ENCODE measurements at regions not wholly inside any gene's neighbourhood (a gene's known extent, or its start where the extent isn't known, plus 50 kb on each side); places are given as distances from the start of the nearest gene placed in this dataset.

GRCh38 chr4:176872461-176872860 lies 79.7 kb upstream of the VEGFC start:
- 69 to 73% (median 71%) methylated on average over 3 of the region's 3 CpGs for whole genome bisulfite sequencing, 3 donors
- no peak for FAIRE-seq

DNA sequence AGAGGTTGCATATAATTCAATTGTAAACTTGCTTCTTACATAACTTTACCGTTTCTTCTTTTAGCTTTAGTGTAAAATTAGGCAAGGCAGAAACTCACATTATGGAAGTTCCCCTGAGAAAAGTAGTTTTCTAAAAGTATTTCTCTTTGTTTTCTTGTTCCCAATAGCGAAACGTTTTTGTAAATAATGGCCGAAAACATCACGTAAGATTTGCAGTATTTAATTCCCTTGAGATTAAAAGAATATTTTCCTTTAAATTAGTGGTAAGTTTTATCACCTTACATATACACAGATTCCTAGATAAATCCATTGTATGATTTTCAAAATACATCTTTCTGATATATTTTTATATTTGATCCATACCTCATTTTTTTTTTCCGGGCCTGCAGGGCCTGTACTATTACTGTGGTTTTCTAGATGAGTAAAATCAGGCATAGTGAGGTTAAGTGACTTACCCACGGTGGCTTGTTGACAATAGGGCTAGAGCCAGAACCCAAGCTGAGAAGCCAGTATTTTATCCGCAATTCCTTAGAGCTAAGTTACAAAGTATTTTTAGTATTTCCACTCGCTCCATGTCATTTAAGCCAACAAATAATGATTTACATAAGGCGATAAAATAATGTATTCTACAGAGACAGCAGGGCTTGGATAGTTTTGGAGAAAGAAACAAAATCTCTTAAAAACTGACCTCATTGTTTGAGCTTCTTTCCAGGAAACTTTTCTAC lies 82.2 kb upstream of the VEGFC start:
- DNase-seq, result no peak
- no peaks in the 10 kb centered on the region for H3K36me3 ChIP-seq (ENCODE audit: control insufficient read depth in 3 of 3, insufficient read depth in 2 of 3, low read depth in 1 of 3, low read length in 3 of 3)
- H3K27ac ChIP-seq (ENCODE audit: low read depth in 1 of 3, low read length in 2 of 3), result no peak overlapping the region
- FAIRE-seq, result no peak
- H3K4me1 ChIP-seq (ENCODE audit: control insufficient read depth in 3 of 3, insufficient read depth in 2 of 3, low read depth in 1 of 3, low read length in 2 of 3), result no peaks in the 10 kb centered on the region
- H3K9me3 ChIP-seq (ENCODE audit: control insufficient read depth in 2 of 2, insufficient read depth in 1 of 2, low read depth in 1 of 2, low read length in 1 of 2), result no peaks in the 10 kb centered on the region
- H3K27me3 ChIP-seq (ENCODE audit: control insufficient read depth in 3 of 3, insufficient read depth in 3 of 3, low read length in 3 of 3), result no peaks in the 10 kb centered on the region
- no peak overlapping the region for H3K4me3 ChIP-seq (ENCODE audit: low read depth in 1 of 3, low read length in 3 of 3)
- WGBS, 3 donors, result 76 to 85% (median 84%) methylated on average over 10 of the region's 10 CpGs

More at GRCh38 chr4:176872461-176872860, 79.7 kb upstream of the VEGFC start:
- Histone ChIP-seq H3K4me1 (ENCODE audit: control insufficient read depth in 3 of 3, insufficient read depth in 2 of 3, low read depth in 1 of 3, low read length in 2 of 3) (no peaks in the 10 kb centered on the region), H3K27ac (ENCODE audit: low read depth in 1 of 3, low read length in 2 of 3) (no peak overlapping the region), H3K27me3 (ENCODE audit: control insufficient read depth in 3 of 3, insufficient read depth in 3 of 3, low read length in 3 of 3) (no peaks in the 10 kb centered on the region), H3K4me3 (ENCODE audit: low read depth in 1 of 3, low read length in 3 of 3) (no peak overlapping the region), H3K36me3 (ENCODE audit: control insufficient read depth in 3 of 3, insufficient read depth in 2 of 3, low read depth in 1 of 3, low read length in 3 of 3) (no peaks in the 10 kb centered on the region), H3K9me3 (ENCODE audit: control insufficient read depth in 2 of 2, insufficient read depth in 1 of 2, low read depth in 1 of 2, low read length in 1 of 2) (no peaks in the 10 kb centered on the region)
- DNase-seq, result no peak

GRCh38 chr4:176875446-176875930 lies 82.8 kb upstream of the VEGFC start:
- no peaks in the 10 kb centered on the region for H3K4me1 ChIP-seq (ENCODE audit: control insufficient read depth in 3 of 3, insufficient read depth in 2 of 3, low read depth in 1 of 3, low read length in 2 of 3)
- FAIRE-seq (no peak), DNase-seq (no peak)
- H3K9me3 ChIP-seq (ENCODE audit: control insufficient read depth in 2 of 2, insufficient read depth in 1 of 2, low read depth in 1 of 2, low read length in 1 of 2), result no peaks in the 10 kb centered on the region
- WGBS, 3 donors, result 28 to 79% (median 50%) methylated on average over 2 of the region's 2 CpGs
- no peaks in the 10 kb centered on the region for H3K36me3 ChIP-seq (ENCODE audit: control insufficient read depth in 3 of 3, insufficient read depth in 2 of 3, low read depth in 1 of 3, low read length in 3 of 3)
- no peak overlapping the region for H3K27ac ChIP-seq (ENCODE audit: low read depth in 1 of 3, low read length in 2 of 3)
- H3K4me3 ChIP-seq (ENCODE audit: low read depth in 1 of 3, low read length in 3 of 3), result no peak overlapping the region
- H3K27me3 ChIP-seq (ENCODE audit: control insufficient read depth in 3 of 3, insufficient read depth in 3 of 3, low read length in 3 of 3), result no peaks in the 10 kb centered on the region

DNA sequence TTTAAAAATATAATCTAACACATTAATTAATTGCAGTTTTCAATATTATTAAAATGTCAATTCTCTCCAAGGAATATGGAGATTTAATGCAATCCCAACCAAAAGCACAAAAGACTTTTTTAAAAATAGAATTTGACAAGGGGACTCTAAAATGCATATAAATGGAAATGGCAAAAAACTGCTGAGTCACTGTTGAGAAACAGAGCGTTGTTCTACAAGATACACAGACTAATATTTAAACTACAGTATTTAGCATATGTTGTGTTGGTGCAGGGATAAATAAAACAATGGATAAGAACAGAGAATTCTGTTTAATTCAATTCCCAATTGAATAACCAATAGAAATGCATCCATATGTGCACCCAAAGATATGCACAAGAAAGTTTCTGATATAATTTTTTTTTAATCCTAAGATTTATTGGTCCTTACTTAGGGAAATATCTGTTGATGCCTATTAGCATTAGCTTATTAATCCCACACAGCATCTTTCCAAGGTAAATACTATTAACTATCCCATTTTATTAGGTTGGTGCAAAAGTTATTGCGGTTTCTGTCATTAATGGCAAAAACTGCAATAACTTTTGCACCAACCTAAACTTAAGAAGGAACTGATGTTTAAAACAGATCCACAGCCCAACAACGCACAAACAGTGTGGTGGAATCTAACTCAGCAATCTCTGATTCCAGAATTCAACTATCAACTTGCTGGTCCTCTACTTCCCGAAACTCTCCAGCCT lies 86.8 kb upstream of the VEGFC start:
- Histone ChIP-seq H3K9me3 (ENCODE audit: control insufficient read depth in 2 of 2, insufficient read depth in 1 of 2, low read depth in 1 of 2, low read length in 1 of 2) (no peaks in the 10 kb centered on the region), H3K27ac (ENCODE audit: low read depth in 1 of 3, low read length in 2 of 3) (no peak overlapping the region), H3K36me3 (ENCODE audit: control insufficient read depth in 3 of 3, insufficient read depth in 2 of 3, low read depth in 1 of 3, low read length in 3 of 3) (no peaks in the 10 kb centered on the region), H3K4me1 (ENCODE audit: control insufficient read depth in 3 of 3, insufficient read depth in 2 of 3, low read depth in 1 of 3, low read length in 2 of 3) (no peaks in the 10 kb centered on the region), H3K27me3 (ENCODE audit: control insufficient read depth in 3 of 3, insufficient read depth in 3 of 3, low read length in 3 of 3) (no peaks in the 10 kb centered on the region), H3K4me3 (ENCODE audit: low read depth in 1 of 3, low read length in 3 of 3) (no peak overlapping the region)
- DNase-seq, result no peak
- 65 to 77% (median 67%) methylated on average over 4 of the region's 4 CpGs for WGBS, 3 donors
- FAIRE-seq, result no peak

GRCh38 chr4:176882206-176882605 lies 89.5 kb upstream of the VEGFC start:
- H3K4me3 ChIP-seq (ENCODE audit: low read depth in 1 of 3, low read length in 3 of 3), result no peak overlapping the region
- no peak overlapping the region for H3K27ac ChIP-seq (ENCODE audit: low read depth in 1 of 3, low read length in 2 of 3)
- WGBS, 3 donors, result 73 to 86% (median 80%) methylated on average over 2 of the region's 2 CpGs
- no peaks in the 10 kb centered on the region for H3K4me1 ChIP-seq (ENCODE audit: control insufficient read depth in 3 of 3, insufficient read depth in 2 of 3, low read depth in 1 of 3, low read length in 2 of 3)
- DNase-seq, result no peak
- H3K27me3 ChIP-seq (ENCODE audit: control insufficient read depth in 3 of 3, insufficient read depth in 3 of 3, low read length in 3 of 3), result no peaks in the 10 kb centered on the region
- FAIRE-seq, result no peak
- H3K36me3 ChIP-seq (ENCODE audit: control insufficient read depth in 3 of 3, insufficient read depth in 2 of 3, low read depth in 1 of 3, low read length in 3 of 3), result no peaks in the 10 kb centered on the region
- H3K9me3 ChIP-seq (ENCODE audit: control insufficient read depth in 2 of 2, insufficient read depth in 1 of 2, low read depth in 1 of 2, low read length in 1 of 2), result no peaks in the 10 kb centered on the region

DNA sequence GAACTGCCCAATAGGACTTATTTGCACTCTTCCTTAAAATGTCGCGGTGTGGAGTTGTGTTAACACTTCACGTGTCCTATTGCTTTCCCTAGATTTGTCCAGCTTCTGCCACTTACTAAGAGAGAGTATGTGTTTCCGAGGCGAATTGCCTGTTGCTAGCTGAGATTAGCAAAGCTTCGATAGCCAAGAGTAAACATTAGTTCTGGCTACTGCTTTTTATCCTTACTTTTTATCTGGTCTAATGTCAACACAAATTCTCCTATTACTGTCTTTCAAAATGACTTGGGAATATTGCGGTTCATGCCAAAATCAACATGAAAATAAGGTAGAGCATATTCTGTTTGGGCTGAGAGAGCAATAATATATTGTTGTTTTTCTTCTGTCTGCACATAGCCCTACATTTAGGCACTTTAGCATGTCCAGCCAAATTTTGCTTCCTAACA lies 90.4 kb upstream of the VEGFC start:
- FAIRE-seq (no peak), DNase-seq (no peak)
- H3K4me1 ChIP-seq (ENCODE audit: control insufficient read depth in 3 of 3, insufficient read depth in 2 of 3, low read depth in 1 of 3, low read length in 2 of 3), result no peaks in the 10 kb centered on the region
- H3K27me3 ChIP-seq (ENCODE audit: control insufficient read depth in 3 of 3, insufficient read depth in 3 of 3, low read length in 3 of 3), result no peaks in the 10 kb centered on the region
- H3K4me3 ChIP-seq (ENCODE audit: low read depth in 1 of 3, low read length in 3 of 3), result no peak overlapping the region
- H3K9me3 ChIP-seq (ENCODE audit: control insufficient read depth in 2 of 2, insufficient read depth in 1 of 2, low read depth in 1 of 2, low read length in 1 of 2), result no peaks in the 10 kb centered on the region
- H3K36me3 ChIP-seq (ENCODE audit: control insufficient read depth in 3 of 3, insufficient read depth in 2 of 3, low read depth in 1 of 3, low read length in 3 of 3), result no peaks in the 10 kb centered on the region
- no peak overlapping the region for H3K27ac ChIP-seq (ENCODE audit: low read depth in 1 of 3, low read length in 2 of 3)
- 24 to 59% (median 58%) methylated on average over 7 of the region's 7 CpGs for WGBS, 3 donors

DNA sequence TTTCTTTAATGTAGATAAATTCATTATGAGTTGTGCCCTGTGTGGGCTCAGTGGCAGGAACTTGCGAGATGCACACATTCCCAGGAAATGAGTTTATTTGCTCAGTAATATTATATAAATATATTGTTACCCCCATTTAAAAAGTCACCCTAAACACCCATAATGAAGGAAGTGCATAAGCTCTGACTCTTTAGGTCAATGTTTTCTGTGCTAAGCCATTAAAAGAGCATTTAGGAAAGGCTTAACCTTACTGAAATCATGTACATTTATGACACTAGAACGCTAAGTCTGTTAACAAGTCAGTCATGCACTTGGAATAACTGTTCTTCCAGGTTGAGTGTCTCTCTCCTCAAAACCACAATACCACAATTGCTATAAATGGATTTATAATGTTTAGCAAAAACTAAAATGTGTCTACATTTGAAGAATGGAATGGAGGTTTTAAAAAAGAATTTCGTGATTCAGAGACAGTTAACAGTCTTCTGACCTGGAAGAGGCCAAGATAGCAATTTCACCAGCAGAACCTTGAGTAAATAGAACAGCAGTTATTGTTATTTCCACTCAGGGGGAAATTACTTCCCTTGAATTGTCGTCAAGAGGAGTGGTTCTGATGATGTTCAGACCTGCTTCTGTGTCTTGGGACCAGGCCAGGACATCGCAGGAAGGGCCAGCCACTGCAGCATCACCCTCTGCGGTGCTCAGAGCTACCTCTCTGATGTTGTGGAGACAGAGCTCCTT lies 91.1 kb upstream of the VEGFC start:
- 49 to 60% (median 59%) methylated on average over 6 of the region's 6 CpGs for WGBS, 3 donors
- H3K9me3 ChIP-seq (ENCODE audit: control insufficient read depth in 2 of 2, insufficient read depth in 1 of 2, low read depth in 1 of 2, low read length in 1 of 2), result no peaks in the 10 kb centered on the region
- no peaks in the 10 kb centered on the region for H3K27me3 ChIP-seq (ENCODE audit: control insufficient read depth in 3 of 3, insufficient read depth in 3 of 3, low read length in 3 of 3)
- DNase-seq (no peak), FAIRE-seq (no peak)
- no peak overlapping the region for H3K27ac ChIP-seq (ENCODE audit: low read depth in 1 of 3, low read length in 2 of 3)
- H3K4me1 ChIP-seq (ENCODE audit: control insufficient read depth in 3 of 3, insufficient read depth in 2 of 3, low read depth in 1 of 3, low read length in 2 of 3), result no peaks in the 10 kb centered on the region
- H3K4me3 ChIP-seq (ENCODE audit: low read depth in 1 of 3, low read length in 3 of 3), result no peak overlapping the region
- H3K36me3 ChIP-seq (ENCODE audit: control insufficient read depth in 3 of 3, insufficient read depth in 2 of 3, low read depth in 1 of 3, low read length in 3 of 3), result no peaks in the 10 kb centered on the region

DNA sequence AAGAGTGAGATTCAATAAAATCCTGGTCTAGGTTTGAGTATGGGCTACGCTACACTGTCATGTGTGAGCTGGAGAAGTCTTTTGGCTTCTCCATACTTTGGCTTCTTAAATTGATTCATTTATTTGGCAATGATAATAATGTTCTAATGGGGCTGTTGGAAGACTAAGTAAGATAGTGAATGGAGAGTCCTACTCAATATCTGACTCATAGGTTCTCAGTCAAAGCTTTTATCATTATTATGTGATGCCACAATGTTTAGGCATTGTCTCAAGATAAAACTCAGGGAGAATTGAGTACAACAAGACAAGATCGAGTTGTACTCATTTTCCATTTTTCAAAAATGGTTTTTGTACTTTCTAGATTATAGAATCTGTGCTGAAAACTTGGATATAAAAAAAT lies 92.5 kb upstream of the VEGFC start:
- Histone ChIP-seq H3K9me3 (ENCODE audit: control insufficient read depth in 2 of 2, insufficient read depth in 1 of 2, low read depth in 1 of 2, low read length in 1 of 2) (no peaks in the 10 kb centered on the region), H3K4me3 (ENCODE audit: low read depth in 1 of 3, low read length in 3 of 3) (no peak overlapping the region), H3K36me3 (ENCODE audit: control insufficient read depth in 3 of 3, insufficient read depth in 2 of 3, low read depth in 1 of 3, low read length in 3 of 3) (no peaks in the 10 kb centered on the region), H3K27ac (ENCODE audit: low read depth in 1 of 3, low read length in 2 of 3) (no peak overlapping the region), H3K4me1 (ENCODE audit: control insufficient read depth in 3 of 3, insufficient read depth in 2 of 3, low read depth in 1 of 3, low read length in 2 of 3) (no peaks in the 10 kb centered on the region), H3K27me3 (ENCODE audit: control insufficient read depth in 3 of 3, insufficient read depth in 3 of 3, low read length in 3 of 3) (no peaks in the 10 kb centered on the region)
- DNase-seq, result no peak
- FAIRE-seq, result no peak
- WGBS, 3 donors, result 46 to 71% (median 63%) methylated on average over 2 of the region's 2 CpGs

Measured in small intestine (tissue), 7 donors.